ENCODE measurements at regions not wholly inside any gene's neighbourhood (a gene's known extent, or its start where the extent isn't known, plus 50 kb on each side); places are given as distances from the start of the nearest gene placed in this dataset.
A peak's percentile ranks its signal among the peaks of the same experiment; 100 is the strongest.

DNA sequence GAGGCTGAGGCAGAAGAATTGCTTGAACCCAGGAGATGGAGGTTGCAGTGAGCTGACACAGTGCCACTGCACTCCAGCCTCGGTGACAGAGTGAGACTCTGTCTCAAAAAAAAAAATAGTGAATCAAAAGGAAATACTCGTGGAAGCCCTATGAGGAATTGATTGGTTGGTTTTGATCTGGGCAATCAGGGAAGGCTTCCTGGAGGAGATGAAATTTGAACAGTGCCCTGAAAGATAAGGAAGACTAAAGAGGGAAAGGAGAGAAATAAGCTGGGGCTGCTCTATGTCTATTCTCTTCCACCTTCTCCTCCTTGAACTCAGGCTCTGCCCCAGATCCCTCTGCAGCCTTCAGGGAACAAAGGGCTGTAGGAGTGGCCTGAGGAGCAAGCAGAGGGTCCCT, 54.1 kb downstream of the IRF2BPL start:
- no peak for DNase-seq (ENCODE audit: low spot score)

DNA sequence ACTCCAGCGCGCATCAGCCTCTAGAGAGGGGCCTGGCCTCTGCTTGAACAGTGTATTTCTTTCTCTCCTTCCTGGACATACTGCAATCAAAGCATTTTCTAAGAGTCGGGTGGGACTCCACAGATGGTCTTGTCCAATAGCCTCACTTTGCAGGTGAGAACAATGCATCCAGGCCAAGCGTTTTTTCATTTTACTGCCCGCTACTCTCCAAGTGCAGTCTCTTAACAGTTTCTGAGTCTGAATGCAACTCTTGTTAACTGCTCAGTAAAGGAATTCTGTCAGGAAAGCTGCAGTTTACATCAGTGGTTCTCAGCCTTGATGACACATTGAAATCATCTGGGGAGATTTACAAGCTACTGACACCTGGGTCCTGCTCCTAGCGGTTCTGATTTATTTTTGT, 57.0 kb downstream of the IRF2BPL start:
- DNase-seq (ENCODE audit: low spot score): no peak

- no peak for DNase-seq (ENCODE audit: low spot score)
Observed at GRCh38 chr14:76968621-76969063, 59.9 kb downstream of the IRF2BPL start.

GRCh38 chr14:76967788-76968187, 60.7 kb downstream of the IRF2BPL start:
- DNase-seq (ENCODE audit: low spot score): no peak

- no peak for DNase-seq (ENCODE audit: low spot score)
Observed at GRCh38 chr14:76965232-76965631, 63.3 kb downstream of the IRF2BPL start.

GRCh38 chr14:76964695-76965094, 63.8 kb downstream of the IRF2BPL start:
- DNase-seq (ENCODE audit: low spot score): no peak

- no peak for DNase-seq (ENCODE audit: low spot score)
Observed at GRCh38 chr14:76963372-76963771, 65.1 kb downstream of the IRF2BPL start.

GRCh38 chr14:76962303-76962660, 66.2 kb downstream of the IRF2BPL start:
- DNase-seq (ENCODE audit: low spot score): peak; percentile 35

DNA sequence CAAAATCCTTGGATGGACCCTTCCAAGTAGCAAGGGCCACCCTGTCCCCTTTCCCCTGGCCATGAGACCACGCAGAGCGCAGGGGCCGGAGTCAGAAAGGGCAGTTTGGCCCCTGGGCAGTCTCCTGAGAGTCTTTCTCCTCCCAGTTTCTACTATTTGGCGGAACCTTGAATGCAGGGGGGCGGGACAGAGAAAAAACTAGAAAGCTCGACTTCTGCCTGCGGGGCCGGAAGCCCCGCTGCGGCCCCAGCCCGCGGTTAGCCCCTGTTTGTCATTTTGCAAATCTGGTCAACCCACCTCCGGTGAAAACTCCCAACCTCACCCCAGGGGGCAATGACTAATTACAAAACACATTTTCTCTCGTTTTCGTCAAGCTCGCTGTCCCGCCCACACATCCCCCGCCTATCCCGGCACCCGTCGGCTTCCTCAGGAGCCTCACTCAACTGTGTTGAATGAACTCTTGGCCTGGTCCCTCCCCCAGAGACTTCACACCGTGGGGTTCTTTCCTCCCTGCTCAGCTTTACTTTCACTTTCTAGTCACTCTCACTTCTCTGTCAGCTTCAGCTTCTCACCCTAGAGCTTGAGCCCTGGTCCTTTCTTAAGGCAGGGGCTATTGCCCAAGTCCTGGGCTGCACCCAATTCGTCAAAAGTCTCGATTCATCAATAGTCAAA, 66.7 kb downstream of the IRF2BPL start:
- peak; percentile 92 for DNase-seq (ENCODE audit: low spot score)

- peak; percentile 47 for DNase-seq (ENCODE audit: low spot score)
Observed at GRCh38 chr14:76958980-76959710, 69.4 kb downstream of the IRF2BPL start.

- DNase-seq (ENCODE audit: low spot score): no peak
Observed at GRCh38 chr14:76958020-76958979, 70.2 kb downstream of the IRF2BPL start.

DNA sequence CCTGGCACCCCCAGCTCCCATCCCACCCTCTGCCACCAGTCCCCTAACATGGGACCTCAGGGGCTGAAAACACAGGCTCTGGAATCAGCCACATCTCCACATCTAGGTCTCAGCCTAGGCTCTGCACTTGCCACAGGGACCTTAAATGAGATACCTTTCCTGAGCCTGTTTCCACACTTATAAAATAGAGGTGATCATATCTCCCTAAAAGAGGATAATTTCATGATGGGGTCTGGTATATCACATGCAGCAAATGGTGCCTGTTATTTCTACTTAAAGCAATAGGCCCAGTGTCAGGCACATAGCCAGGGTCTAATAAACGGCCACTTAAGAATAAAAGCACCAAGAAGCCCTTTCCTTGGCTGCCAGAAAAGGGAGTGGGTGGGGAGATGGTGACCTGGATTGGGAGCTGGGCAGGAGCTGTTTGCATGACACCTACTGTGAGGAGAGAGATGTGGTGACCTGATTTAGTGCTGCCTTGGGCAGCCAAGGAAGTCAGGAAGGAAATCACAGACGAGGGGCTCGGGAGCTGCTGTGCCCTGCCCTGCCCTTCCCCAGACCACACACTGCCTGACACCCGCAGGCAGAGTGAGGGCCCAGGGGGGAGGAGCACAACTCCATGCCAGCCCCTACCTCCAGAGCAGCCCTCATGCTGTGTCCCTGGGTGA, 71.2 kb downstream of the IRF2BPL start:
- no peak for DNase-seq (ENCODE audit: low spot score)

- DNase-seq (ENCODE audit: low spot score): peak; percentile 91
Observed at GRCh38 chr14:76956316-76957090, 72.0 kb downstream of the IRF2BPL start.

DNA sequence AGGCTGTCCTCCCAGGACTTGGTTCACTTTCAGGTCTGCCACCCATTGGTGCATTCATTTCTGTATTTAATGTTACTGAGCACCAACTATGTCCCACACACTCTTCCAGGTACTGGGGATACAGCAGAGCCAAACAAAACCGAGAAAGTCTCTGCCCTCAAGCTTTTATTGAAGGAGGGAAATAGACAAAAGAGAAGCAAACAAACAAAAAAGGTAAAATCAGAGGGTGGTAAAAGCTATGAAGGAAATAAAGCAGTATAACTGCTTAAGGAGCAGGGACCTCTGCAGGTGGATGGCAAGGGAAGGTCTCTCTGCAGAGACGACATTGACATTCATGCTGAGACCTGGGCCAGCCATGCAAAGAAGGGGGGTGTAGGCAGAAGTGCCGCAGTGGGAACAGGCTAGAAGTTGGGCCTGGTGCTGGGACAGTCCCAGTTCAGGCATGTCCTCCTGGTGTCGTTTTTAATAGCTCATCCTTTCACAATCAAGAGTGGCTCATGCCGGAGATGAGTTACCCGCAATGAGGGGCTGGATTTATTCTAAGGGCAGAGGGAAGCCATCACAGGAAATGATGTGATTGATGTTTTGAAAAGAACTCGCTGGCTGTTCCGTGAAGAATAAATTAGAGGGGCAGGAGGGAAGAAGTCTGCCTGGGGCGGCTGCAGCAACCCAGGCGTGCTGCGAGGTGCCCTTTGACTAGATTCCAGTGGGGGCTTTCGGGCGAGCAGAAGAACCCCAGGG, 72.8 kb downstream of the IRF2BPL start:
- peak; percentile 61 for DNase-seq (ENCODE audit: low spot score)

DNA sequence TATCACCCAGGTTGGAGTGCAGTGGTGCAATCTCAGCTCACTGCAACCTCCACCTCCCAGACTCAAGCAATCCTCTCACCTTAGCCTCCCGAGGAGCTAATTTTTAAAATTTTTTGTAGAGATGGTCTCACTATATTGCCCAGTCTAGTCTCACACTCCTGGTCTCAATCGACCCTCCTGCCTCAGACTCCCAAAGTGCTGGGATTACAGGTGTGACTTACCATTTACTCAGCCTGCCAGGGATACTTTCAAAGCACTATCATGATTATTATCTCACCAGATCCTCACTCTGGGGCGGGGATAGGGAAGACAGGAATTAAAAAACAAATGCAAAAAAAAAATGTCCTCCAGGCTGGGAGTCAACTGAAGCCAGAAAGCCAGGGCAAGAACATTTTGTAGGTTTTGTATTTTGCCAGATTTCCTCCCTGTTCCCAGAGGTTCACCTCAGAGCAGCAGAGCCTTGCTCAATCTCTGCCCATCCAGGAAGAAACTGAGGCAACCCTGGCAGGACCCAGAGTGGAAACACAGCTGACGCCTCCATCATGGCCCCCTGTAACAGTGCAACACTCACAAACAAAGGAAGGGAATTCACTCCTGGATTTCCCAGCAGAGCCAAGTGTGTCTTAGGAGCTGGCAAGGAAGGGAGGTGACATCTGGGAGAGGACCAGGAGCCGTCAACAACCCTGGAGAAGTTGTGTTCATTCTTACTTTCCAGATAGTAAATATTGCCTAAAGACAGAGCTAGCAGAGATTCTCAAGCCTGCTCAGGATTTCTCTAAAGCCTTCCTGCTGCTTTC, 73.9 kb downstream of the IRF2BPL start:
- DNase-seq (ENCODE audit: low spot score): no peak

GRCh38 chr14:76953311-76953945, 75.1 kb downstream of the IRF2BPL start:
- DNase-seq (ENCODE audit: low spot score): peak; percentile 85

DNA sequence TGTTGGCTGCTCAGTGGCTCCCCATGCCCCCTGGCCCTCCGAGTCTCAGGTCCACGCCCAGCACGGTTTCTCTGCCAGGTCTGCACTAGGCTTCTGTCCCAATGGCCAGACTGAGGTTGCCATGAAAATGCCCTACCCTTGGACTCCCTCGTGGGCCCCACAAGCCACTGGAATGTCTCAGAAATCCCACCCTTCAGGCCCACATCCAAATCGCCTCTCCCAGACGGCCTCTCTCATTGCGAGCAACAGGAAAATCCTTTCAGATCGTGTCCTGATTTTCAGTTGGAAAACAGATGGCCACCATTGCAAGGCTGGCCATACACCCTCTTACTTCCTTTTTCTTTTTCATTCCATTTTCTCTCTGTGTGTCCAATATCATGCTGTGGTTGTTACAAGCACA, 77.3 kb downstream of the IRF2BPL start:
- DNase-seq (ENCODE audit: low spot score): peak; percentile 41

DNA sequence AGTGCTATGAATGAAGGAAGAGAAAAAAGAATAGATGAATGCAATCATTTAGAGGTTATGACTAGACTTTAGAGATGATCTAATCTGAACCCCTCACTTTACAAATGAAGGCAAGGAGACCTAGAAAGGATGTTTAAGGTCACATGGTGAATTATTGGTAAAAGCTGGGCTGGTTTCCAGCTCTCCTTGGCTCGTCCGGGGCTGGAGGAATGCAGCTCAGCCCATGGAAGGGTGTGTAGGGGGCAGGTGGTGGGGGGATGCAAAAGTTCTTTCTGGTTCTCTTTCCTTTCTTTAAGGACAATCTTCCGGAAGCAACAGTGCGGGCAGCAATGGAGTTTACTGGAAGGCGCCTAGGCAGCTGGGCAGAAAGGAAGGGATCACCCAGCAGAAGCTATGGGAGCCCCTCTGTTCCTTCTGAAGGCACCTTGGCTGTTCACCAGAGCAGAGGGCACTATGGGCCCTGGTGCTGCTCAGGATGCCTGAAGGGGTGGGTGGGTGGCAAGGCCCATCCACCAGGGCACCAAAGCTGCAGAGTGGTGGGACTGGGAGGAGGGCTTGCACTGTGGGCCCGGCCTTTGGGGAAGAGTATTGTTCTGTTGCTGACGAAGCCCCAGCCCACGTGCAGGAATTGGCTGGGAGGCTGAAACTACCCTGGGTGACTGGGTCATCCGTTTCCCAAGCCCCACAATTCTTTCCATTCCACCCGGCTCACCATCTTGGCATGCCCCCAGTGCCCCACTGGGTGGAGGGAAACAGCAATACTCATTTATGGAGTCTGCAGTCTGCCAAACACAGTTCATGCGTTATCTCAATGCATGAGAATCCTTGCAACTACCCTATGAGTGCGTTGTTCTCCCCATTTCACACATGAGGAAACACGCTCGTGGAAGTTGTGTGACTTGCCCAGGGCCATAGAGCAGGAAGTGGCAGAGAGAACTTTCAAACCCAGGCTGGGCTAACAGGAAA, 78.2 kb downstream of the IRF2BPL start:
- DNase-seq (ENCODE audit: low spot score): peak; percentile 59

Data from GM03348 (cell line).